C4-2B (cell line): ENCODE measurements at regions not wholly inside any gene's neighbourhood (a gene's known extent, or its start where the extent isn't known, plus 50 kb on each side); places are given as distances from the start of the nearest gene placed in this dataset.

Source experiments
- ZFX ChIP-seq: fragments of 450-650 bp; IDR thresholded peaks from 2 replicates; pipeline ENCODE4 v1.6.1; 2017
- TF ChIP-seq, protein P1 (sequence below): fragments of 450-650 bp; conservative IDR thresholded peaks from 2 replicates; pipeline ENCODE4 v1.5.1; 2017; ENCODE audit warnings: mild to moderate bottlenecking

DNA sequence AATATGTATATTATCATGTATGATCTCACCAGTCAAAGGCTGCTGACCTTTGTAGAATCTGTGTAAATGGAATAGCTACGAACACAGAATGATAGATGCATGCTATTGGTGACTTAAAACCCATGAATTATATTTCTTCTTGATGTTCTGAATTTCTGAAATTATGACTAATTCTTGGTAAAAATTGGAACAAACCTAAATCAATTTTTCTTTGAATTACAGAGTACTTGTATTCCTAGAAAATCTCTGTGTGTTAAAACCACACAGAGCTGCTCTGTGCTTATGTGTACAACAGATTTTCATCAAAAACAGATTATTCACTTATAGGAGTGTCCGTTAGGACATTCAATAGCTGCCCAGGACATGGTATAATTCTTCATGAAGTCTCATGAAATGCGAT, 108.3 kb upstream of the MDFIC start:
- TF ChIP-seq, protein P1, sequence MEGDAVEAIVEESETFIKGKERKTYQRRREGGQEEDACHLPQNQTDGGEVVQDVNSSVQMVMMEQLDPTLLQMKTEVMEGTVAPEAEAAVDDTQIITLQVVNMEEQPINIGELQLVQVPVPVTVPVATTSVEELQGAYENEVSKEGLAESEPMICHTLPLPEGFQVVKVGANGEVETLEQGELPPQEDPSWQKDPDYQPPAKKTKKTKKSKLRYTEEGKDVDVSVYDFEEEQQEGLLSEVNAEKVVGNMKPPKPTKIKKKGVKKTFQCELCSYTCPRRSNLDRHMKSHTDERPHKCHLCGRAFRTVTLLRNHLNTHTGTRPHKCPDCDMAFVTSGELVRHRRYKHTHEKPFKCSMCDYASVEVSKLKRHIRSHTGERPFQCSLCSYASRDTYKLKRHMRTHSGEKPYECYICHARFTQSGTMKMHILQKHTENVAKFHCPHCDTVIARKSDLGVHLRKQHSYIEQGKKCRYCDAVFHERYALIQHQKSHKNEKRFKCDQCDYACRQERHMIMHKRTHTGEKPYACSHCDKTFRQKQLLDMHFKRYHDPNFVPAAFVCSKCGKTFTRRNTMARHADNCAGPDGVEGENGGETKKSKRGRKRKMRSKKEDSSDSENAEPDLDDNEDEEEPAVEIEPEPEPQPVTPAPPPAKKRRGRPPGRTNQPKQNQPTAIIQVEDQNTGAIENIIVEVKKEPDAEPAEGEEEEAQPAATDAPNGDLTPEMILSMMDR: no peak
- TF ChIP-seq ZFX: no peak
